ENCODE measurements at regions not wholly inside any gene's neighbourhood (a gene's known extent, or its start where the extent isn't known, plus 50 kb on each side); places are given as distances from the start of the nearest gene placed in this dataset.

- TF ChIP-seq POLR2A (IDR thresholded peaks at IDR 0.05): no peak
- TF ChIP-seq, protein P1, sequence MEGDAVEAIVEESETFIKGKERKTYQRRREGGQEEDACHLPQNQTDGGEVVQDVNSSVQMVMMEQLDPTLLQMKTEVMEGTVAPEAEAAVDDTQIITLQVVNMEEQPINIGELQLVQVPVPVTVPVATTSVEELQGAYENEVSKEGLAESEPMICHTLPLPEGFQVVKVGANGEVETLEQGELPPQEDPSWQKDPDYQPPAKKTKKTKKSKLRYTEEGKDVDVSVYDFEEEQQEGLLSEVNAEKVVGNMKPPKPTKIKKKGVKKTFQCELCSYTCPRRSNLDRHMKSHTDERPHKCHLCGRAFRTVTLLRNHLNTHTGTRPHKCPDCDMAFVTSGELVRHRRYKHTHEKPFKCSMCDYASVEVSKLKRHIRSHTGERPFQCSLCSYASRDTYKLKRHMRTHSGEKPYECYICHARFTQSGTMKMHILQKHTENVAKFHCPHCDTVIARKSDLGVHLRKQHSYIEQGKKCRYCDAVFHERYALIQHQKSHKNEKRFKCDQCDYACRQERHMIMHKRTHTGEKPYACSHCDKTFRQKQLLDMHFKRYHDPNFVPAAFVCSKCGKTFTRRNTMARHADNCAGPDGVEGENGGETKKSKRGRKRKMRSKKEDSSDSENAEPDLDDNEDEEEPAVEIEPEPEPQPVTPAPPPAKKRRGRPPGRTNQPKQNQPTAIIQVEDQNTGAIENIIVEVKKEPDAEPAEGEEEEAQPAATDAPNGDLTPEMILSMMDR (IDR thresholded peaks at IDR 0.05): no peak
- H3K9me3 ChIP-seq (replicated peaks in 1 of 3): no peaks in the 10 kb centered on the region
- no peaks in the 10 kb centered on the region for H3K27me3 ChIP-seq
- no peak for DNase-seq
- no peak overlapping the region for H3K27ac ChIP-seq
- intact Hi-C loops (cut with DNase I): no loop called here
- H3K4me1 ChIP-seq (replicated peaks in 1 of 2): no peaks in the 10 kb centered on the region
- no peak overlapping the region for H3K4me3 ChIP-seq
- H3K36me3 ChIP-seq (replicated peaks in 1 of 2): no peaks in the 10 kb centered on the region
- 73 to 88% (median 86%) methylated on average over 7 of the region's 7 CpGs for WGBS, 4 donors
Observed at GRCh38 chr14:22397221-22397737, 191.7 kb downstream of the DAD1 start.

DNA sequence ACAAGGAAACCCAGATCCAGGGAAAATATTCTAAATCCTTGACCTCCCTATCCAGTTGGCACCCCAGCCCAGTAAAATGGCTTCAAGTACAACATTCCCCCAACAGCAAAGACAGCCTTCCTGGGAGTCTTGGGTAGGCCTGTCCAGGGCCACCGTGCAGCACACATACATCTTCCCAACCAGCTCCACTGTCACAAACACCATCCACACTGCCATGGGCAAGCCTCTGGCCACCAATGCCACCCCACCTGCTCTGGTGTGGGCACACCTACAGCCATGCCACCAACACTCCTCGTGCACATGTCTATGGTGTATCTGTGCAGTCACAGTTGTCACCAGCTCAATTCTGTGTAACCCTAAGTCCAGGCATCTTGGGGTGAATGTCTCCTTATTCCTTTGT lies 193.2 kb downstream of the DAD1 start:
- DNase-seq: no peak
- Histone ChIP-seq H3K9me3 (replicated peaks in 1 of 3) (no peaks in the 10 kb centered on the region), H3K27me3 (no peaks in the 10 kb centered on the region), H3K27ac (no peak overlapping the region), H3K4me1 (replicated peaks in 1 of 2) (no peaks in the 10 kb centered on the region), H3K36me3 (replicated peaks in 1 of 2) (no peaks in the 10 kb centered on the region), H3K4me3 (no peak overlapping the region)
- intact Hi-C loops (cut with DNase I): no loop called here
- 80 to 96% (median 94%) methylated on average over 1 to 2 of the region's 2 CpGs for WGBS, 4 donors
- TF ChIP-seq, protein P1 (IDR thresholded peaks at IDR 0.05): no peak
- no peak for TF ChIP-seq POLR2A (IDR thresholded peaks at IDR 0.05)

DNA sequence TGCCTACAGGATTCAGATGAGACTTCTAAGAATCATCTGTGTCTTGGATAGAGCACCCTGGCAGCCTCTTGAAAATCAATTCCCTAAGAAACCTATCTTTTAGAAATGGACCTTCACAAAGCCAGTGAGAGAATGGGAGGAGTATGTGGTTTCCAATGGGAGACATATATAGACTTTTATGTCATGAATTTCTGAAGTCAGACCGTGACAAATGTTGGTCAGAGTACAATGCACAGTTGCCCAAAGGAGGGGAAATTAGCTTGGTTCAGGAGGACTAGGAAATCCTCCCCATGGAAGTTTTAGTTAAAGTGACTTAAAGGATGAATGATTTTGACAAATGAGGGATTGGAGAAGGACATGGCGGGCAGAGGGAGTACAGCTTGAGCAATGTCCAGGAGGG lies 194.4 kb downstream of the DAD1 start:
- intact Hi-C loops (cut with DNase I): no loop called here
- TF ChIP-seq, protein P1 (IDR thresholded peaks at IDR 0.05): no peak
- TF ChIP-seq POLR2A (IDR thresholded peaks at IDR 0.05): no peak
- Histone ChIP-seq H3K27me3 (no peaks in the 10 kb centered on the region), H3K4me3 (no peak overlapping the region), H3K27ac (no peak overlapping the region), H3K9me3 (replicated peaks in 1 of 3) (no peaks in the 10 kb centered on the region), H3K36me3 (replicated peaks in 1 of 2) (no peaks in the 10 kb centered on the region), H3K4me1 (replicated peaks in 1 of 2) (no peaks in the 10 kb centered on the region)
- 77 to 92% (median 85%) methylated on average over 2 of the region's 2 CpGs for WGBS, 4 donors
- DNase-seq: no peak

DNA sequence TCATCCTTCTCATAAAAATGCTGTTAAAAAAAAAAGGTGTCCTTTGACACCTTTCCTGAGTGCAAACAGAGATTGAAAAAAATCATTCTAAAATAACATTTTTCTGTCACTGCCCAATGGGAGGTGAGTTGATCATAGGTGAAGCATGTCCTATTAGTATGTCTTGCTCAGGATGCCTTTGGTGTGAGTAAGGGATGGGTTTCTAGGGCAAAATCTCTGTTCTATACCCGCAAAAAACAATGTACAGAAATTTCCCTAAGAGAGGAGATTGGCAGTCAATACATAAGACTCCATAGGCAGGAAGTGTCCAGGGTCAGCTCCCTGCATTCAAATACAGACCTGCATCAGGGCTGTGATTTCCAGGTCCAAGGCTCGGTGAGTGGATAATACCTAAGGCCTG lies 195.2 kb downstream of the DAD1 start:
- no peaks in the 10 kb centered on the region for H3K36me3 ChIP-seq (replicated peaks in 1 of 2)
- H3K9me3 ChIP-seq (replicated peaks in 1 of 3): no peaks in the 10 kb centered on the region
- H3K27ac ChIP-seq: no peak overlapping the region
- 64 to 94% (median 90%) methylated on average over 1 to 2 of the region's 2 CpGs for WGBS, 4 donors
- H3K4me1 ChIP-seq (replicated peaks in 1 of 2): no peaks in the 10 kb centered on the region
- intact Hi-C loops (cut with DNase I): no loop called here
- H3K4me3 ChIP-seq: no peak overlapping the region
- TF ChIP-seq, protein P1 (IDR thresholded peaks at IDR 0.05): no peak
- TF ChIP-seq POLR2A (IDR thresholded peaks at IDR 0.05): no peak
- no peak for DNase-seq
- no peaks in the 10 kb centered on the region for H3K27me3 ChIP-seq

All from adrenal gland (tissue), 9 donors.